Suprapubic skin (tissue), 3 donors: ENCODE measurements at regions not wholly inside any gene's neighbourhood (a gene's known extent, or its start where the extent isn't known, plus 50 kb on each side); places are given as distances from the start of the nearest gene placed in this dataset.

Source experiments
- CTCF ChIP-seq, 2 donors: fragments of 200-600 bp in 1 of 2; fragments of 450-650 bp in 1 of 2; sonication (generic) in 1 of 2; IDR thresholded peaks; one replicate each; pipeline ENCODE4 v1.5.1; 2016 to 2019; ENCODE audit warnings: antibody characterized with exemption in 2 of 2, mild to moderate bottlenecking in 1 of 2, moderate library complexity in 1 of 2
- EP300 ChIP-seq: sonication (generic); formaldehyde crosslinking; IDR thresholded peaks from one replicate; pipeline ENCODE4 v1.6.1; 2017; ENCODE audit warnings: antibody characterized with exemption

- no peak for TF ChIP-seq CTCF (IDR thresholded peaks at IDR 0.05)
- TF ChIP-seq EP300 = no peak
These were observed 246.6 kb upstream of the AJAP1 start for GRCh38 chr1:4407851-4408250.
